Left ventricle myocardium superior (tissue), 1 donor: ENCODE measurements at regions not wholly inside any gene's neighbourhood (a gene's known extent, or its start where the extent isn't known, plus 50 kb on each side); places are given as distances from the start of the nearest gene placed in this dataset.
A peak's percentile ranks its signal among the peaks of the same experiment; 100 is the strongest.
"Not testable (repeated sequence)": the region's sequence is repeated elsewhere in the genome, so short reads cannot be mapped to it uniquely, and the experiment has no call there.

Source experiments
- ATAC-seq: fragments of 200-7000 bp; cut with Tn5 transposase; one replicate; pipeline ENCODE4 v1.9.1; 2020; ENCODE audit warnings: mild to moderate bottlenecking, moderate library complexity
- DNase-seq: peaks from one replicate; pipeline ENCODE4 v3.0.0-alpha.2; 2020
- intact Hi-C: fragments of 100-400 bp; cut with micrococcal nuclease; formaldehyde crosslinking; loops from one replicate; pipeline ENCODE4 v1.11.0; 2022
- donor health status: DM: no; HTN: yes; CAD: no; lungs with severe emphysema.

GRCh38 chr22:25347752-25348102 lies 128.3 kb downstream of the CRYBB2 start:
- intact Hi-C loops: no loop called here
- DNase-seq (no peak), ATAC-seq (no peak)

GRCh38 chr22:25348391-25348790 lies 129.0 kb downstream of the CRYBB2 start:
- no peak for DNase-seq
- ATAC-seq: no peak
- intact Hi-C loops: no loop called here

GRCh38 chr22:25348996-25349395 lies 129.6 kb downstream of the CRYBB2 start:
- intact Hi-C loops, ATAC-seq, DNase-seq: not testable (repeated sequence)

- ATAC-seq (no peak), DNase-seq (no peak)
- intact Hi-C loops: no loop called here
Observed at GRCh38 chr22:25350551-25350971, 131.1 kb downstream of the CRYBB2 start.

- ATAC-seq (no peak), DNase-seq (no peak)
- intact Hi-C loops: no loop called here
Observed at GRCh38 chr22:25351631-25352293, 132.3 kb downstream of the CRYBB2 start.

GRCh38 chr22:25352294-25352680 lies 132.8 kb downstream of the CRYBB2 start:
- intact Hi-C loops: no loop called here
- no peak for DNase-seq

GRCh38 chr22:25353516-25354445 lies 134.3 kb downstream of the CRYBB2 start:
- intact Hi-C loops: no loop called here
- no peak for ATAC-seq
- DNase-seq: no peak

More at GRCh38 chr22:25352294-25352680, 132.8 kb downstream of the CRYBB2 start:
- no peak for ATAC-seq

- DNase-seq (no peak), ATAC-seq (no peak)
- intact Hi-C loops: no loop called here
Observed at GRCh38 chr22:25354456-25354855, 135.0 kb downstream of the CRYBB2 start.

- intact Hi-C loops: no loop called here
- no peak for DNase-seq
- ATAC-seq: no peak
Observed at GRCh38 chr22:25357132-25357455, 137.7 kb downstream of the CRYBB2 start.

- no peak for ATAC-seq
- DNase-seq: no peak
- intact Hi-C loops: no loop called here
Observed at GRCh38 chr22:25357606-25358420, 138.4 kb downstream of the CRYBB2 start.

- ATAC-seq: no peak
- intact Hi-C loops: no loop called here
Observed at GRCh38 chr22:25358421-25359170, 139.2 kb downstream of the CRYBB2 start.

GRCh38 chr22:25359601-25360261 lies 140.3 kb downstream of the CRYBB2 start:
- intact Hi-C loops: loop anchor here (10.0 kb wide), 1 partner anchor 65 kb away; no protein-coding TSS in a partner anchor
- no peak for ATAC-seq
- DNase-seq: no peak

More at GRCh38 chr22:25358421-25359170, 139.2 kb downstream of the CRYBB2 start:
- no peak for DNase-seq

- intact Hi-C loops: loop anchor here (10.0 kb wide), 1 partner anchor 64 kb away; no protein-coding TSS in a partner anchor
- no peak for DNase-seq
- no peak for ATAC-seq
Observed at GRCh38 chr22:25360411-25360810, 141.0 kb downstream of the CRYBB2 start.

- DNase-seq: no peak
- intact Hi-C loops: loop anchor here (10.0 kb wide), 1 partner anchor 64 kb away; no protein-coding TSS in a partner anchor
- ATAC-seq: no peak
Observed at GRCh38 chr22:25360891-25361645, 141.6 kb downstream of the CRYBB2 start.

GRCh38 chr22:25361899-25362214 lies 142.4 kb downstream of the CRYBB2 start:
- ATAC-seq (no peak), DNase-seq (no peak)
- intact Hi-C loops: loop anchor here (10.0 kb wide), 1 partner anchor 63 kb away; no protein-coding TSS in a partner anchor

- DNase-seq (peak; percentile 79), ATAC-seq (peak; percentile 62)
- intact Hi-C loops: loop anchor here (10.0 kb wide), 1 partner anchor 62 kb away; no protein-coding TSS in a partner anchor
Observed at GRCh38 chr22:25362215-25362882, 142.9 kb downstream of the CRYBB2 start.

GRCh38 chr22:25362883-25363240 lies 143.4 kb downstream of the CRYBB2 start:
- DNase-seq (no peak), ATAC-seq (peak; percentile 61)
- intact Hi-C loops: loop anchor here (10.0 kb wide), 1 partner anchor 62 kb away; no protein-coding TSS in a partner anchor
